Gastrocnemius medialis (tissue), 4 donors: ENCODE measurements at regions not wholly inside any gene's neighbourhood (a gene's known extent, or its start where the extent isn't known, plus 50 kb on each side); places are given as distances from the start of the nearest gene placed in this dataset.

Experiments
- ATAC-seq, 2 donors: fragments of 150-250 bp; one replicate each; pipeline ENCODE4 v1.9.1; 2016
- DNase-seq, 2 donors: peaks; one replicate each; pipeline ENCODE4 v3.0.0-alpha.2; 2019
- H3K27ac ChIP-seq, 4 donors: fragments of 200-600 bp; sonication (generic); 1 replicate in 1 of 4; 2 replicates in 3 of 4; pipeline ENCODE4 v1.5.1; 2016 to 2018; ENCODE audit warnings: mild to moderate bottlenecking in 2 of 4, moderate library complexity in 1 of 4
- H3K27me3 ChIP-seq, 3 donors: fragments of 200-600 bp; sonication (generic) in 2 of 3; 1 replicate in 1 of 3; 2 replicates in 2 of 3; pipeline versions ENCODE4 v1.5.1 to v1.6.0; 2016 to 2019; ENCODE audit warnings: mild to moderate bottlenecking in 1 of 3, moderate library complexity in 1 of 3
- H3K36me3 ChIP-seq, 2 donors: fragments of 200-600 bp; sonication (generic) in 1 of 2; one replicate each; pipeline ENCODE4 v1.5.1; 2017 to 2018
- H3K4me1 ChIP-seq, 2 donors: fragments of 200-600 bp; sonication (generic) in 1 of 2; one replicate each; pipeline ENCODE4 v1.5.1; 2016 to 2017; ENCODE audit warnings: mild to moderate bottlenecking in 2 of 2
- H3K4me3 ChIP-seq, 4 donors: fragments of 200-600 bp; sonication (generic) in 3 of 4; 1 replicate in 1 of 4; 2 replicates in 3 of 4; pipeline ENCODE4 v1.5.1; 2016 to 2019; ENCODE audit warnings: mild to moderate bottlenecking in 2 of 4
- H3K9me3 ChIP-seq, 3 donors: fragments of 200-600 bp; sonication (generic) in 2 of 3; 1 replicate in 1 of 3; 2 replicates in 2 of 3; pipeline ENCODE4 v1.5.1; 2016 to 2019
- CTCF ChIP-seq, 5 experiments: fragments of 450-650 bp in 3 of 5; fragments of 200-600 bp in 2 of 5; sonication (generic) in 2 of 5; IDR thresholded peaks in 4 of 5; conservative IDR thresholded peaks in 1 of 5; 1 replicate in 4 of 5; 2 replicates in 1 of 5; pipeline ENCODE4 v1.5.1; 2016 to 2019; ENCODE audit warnings: antibody characterized with exemption in 5 of 5, mild to moderate bottlenecking in 3 of 5, moderate library complexity in 3 of 5
- POLR2A ChIP-seq, 2 donors: fragments of 450-650 bp; IDR thresholded peaks; one replicate each; pipeline ENCODE4 v1.6.1; 2017; ENCODE audit warnings: antibody characterized with exemption in 2 of 2, mild to moderate bottlenecking in 2 of 2, moderate library complexity in 2 of 2
- in situ Hi-C, 4 donors: fragments of 200-750 bp; cut with MboI; loops; one replicate each; pipeline versions ENCODE4 v1.15.0 to v1.8.0; 2017; ENCODE audit warnings: low sequenced_read_pairs in 4 of 4
- intact Hi-C: fragments of 100-400 bp; cut with DNase I; formaldehyde crosslinking; loops from one replicate; pipeline ENCODE4 v1.15.1; 2023; ENCODE audit warnings: low total_unique reads

- in situ Hi-C loops: loop anchor here in 1 of 4 donors (25.0 kb wide), 1 partner anchor 110 kb away; no protein-coding TSS in a partner anchor
- no peaks in the 10 kb centered on the region for H3K36me3 ChIP-seq
- ATAC-seq (no peak), DNase-seq (no peak)
- TF ChIP-seq POLR2A (IDR thresholded peaks at IDR 0.05) (no peak), CTCF (IDR thresholded peaks at IDR 0.05 in 4 of 5, conservative IDR thresholded peaks at IDR 0.05 in 1 of 5) (no peak)
- no peaks in the 10 kb centered on the region for H3K4me1 ChIP-seq
- H3K27me3 ChIP-seq: peaks cover 5 to 12% (median 11%) of the 10 kb centered on the region in 3 donors
- intact Hi-C loops: no loop called here
- no peak overlapping the region for H3K4me3 ChIP-seq
- H3K27ac ChIP-seq: no peak overlapping the region
- no peaks in the 10 kb centered on the region for H3K9me3 ChIP-seq
These were observed 70.4 kb upstream of the IFNE start for GRCh38 chr9:21552244-21553170.

GRCh38 chr9:21553441-21553840 lies 71.3 kb upstream of the IFNE start:
- H3K36me3 ChIP-seq: no peaks in the 10 kb centered on the region
- in situ Hi-C loops: loop anchor here in 1 of 4 donors (25.0 kb wide), 1 partner anchor 109 kb away; no protein-coding TSS in a partner anchor
- intact Hi-C loops: no loop called here
- DNase-seq: no peak
- H3K4me3 ChIP-seq: no peak overlapping the region
- TF ChIP-seq CTCF (IDR thresholded peaks at IDR 0.05 in 4 of 5, conservative IDR thresholded peaks at IDR 0.05 in 1 of 5) (no peak), POLR2A (IDR thresholded peaks at IDR 0.05) (no peak)
- ATAC-seq: no peak
- H3K27ac ChIP-seq: no peak overlapping the region
- peaks cover 14 to 21% (median 16%) of the 10 kb centered on the region in 3 donors for H3K27me3 ChIP-seq
- H3K4me1 ChIP-seq: no peaks in the 10 kb centered on the region
- H3K9me3 ChIP-seq: no peaks in the 10 kb centered on the region

- in situ Hi-C loops (loop anchor here in 1 of 4 donors (25.0 kb wide), 1 partner anchor 107 kb away; no protein-coding TSS in a partner anchor), intact Hi-C loops (no loop called here)
- TF ChIP-seq POLR2A (IDR thresholded peaks at IDR 0.05): no peak
- no peak for TF ChIP-seq CTCF (IDR thresholded peaks at IDR 0.05 in 4 of 5, conservative IDR thresholded peaks at IDR 0.05 in 1 of 5)
- no peaks in the 10 kb centered on the region for H3K9me3 ChIP-seq
- H3K27ac ChIP-seq: no peak overlapping the region
- peaks cover 0 to 8% of the 10 kb centered on the region in 2 donors for H3K4me1 ChIP-seq
- no peaks in the 10 kb centered on the region for H3K36me3 ChIP-seq
- peaks cover 25 to 34% (median 27%) of the 10 kb centered on the region in 3 donors for H3K27me3 ChIP-seq
- H3K4me3 ChIP-seq: no peak overlapping the region
- ATAC-seq (no peak), DNase-seq (no peak)
These were observed 72.7 kb upstream of the IFNE start for GRCh38 chr9:21554813-21555212.

- no peak overlapping the region for H3K27ac ChIP-seq
- H3K36me3 ChIP-seq: no peaks in the 10 kb centered on the region
- H3K9me3 ChIP-seq: no peaks in the 10 kb centered on the region
- in situ Hi-C loops: loop anchor here in 1 of 4 donors (25.0 kb wide), 1 partner anchor 106 kb away; no protein-coding TSS in a partner anchor
- DNase-seq (no peak), ATAC-seq (no peak)
- peaks cover 0 to 8% of the 10 kb centered on the region in 2 donors for H3K4me1 ChIP-seq
- peaks cover 31 to 45% (median 38%) of the 10 kb centered on the region in 3 donors for H3K27me3 ChIP-seq
- H3K4me3 ChIP-seq: no peak overlapping the region
- intact Hi-C loops: no loop called here
- TF ChIP-seq POLR2A (IDR thresholded peaks at IDR 0.05): no peak
- TF ChIP-seq CTCF (IDR thresholded peaks at IDR 0.05 in 4 of 5, conservative IDR thresholded peaks at IDR 0.05 in 1 of 5): no peak
These were observed 73.8 kb upstream of the IFNE start for GRCh38 chr9:21555911-21556310.
